ENCODE measurements at regions not wholly inside any gene's neighbourhood (a gene's known extent, or its start where the extent isn't known, plus 50 kb on each side); places are given as distances from the start of the nearest gene placed in this dataset.

DNA sequence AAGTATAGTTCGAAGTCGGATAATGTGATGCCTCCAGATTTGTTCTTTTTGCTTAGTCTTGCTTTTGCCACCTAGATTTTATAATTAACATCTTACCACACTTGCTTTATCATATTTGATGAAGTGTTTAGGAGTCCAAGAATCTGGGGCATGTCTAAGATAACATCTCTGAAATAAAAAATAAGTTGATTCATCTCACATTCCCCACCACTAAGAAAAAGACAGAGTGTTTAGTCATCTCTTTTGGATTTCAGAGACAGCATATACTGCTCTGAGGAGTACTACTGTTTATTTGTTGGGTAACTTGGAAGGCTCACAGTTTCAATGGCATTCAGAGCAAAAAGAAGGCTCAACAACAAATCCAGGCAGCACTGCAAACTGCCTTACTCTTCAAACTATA is 324.2 kb upstream of the ATP11B start:
- H3K27me3 ChIP-seq (replicated peaks in 1 of 4; ENCODE audit: control extremely low read depth in 1 of 4, control insufficient read depth in 3 of 4, insufficient read depth in 4 of 4, low read length in 3 of 4): no peaks in the 10 kb centered on the region
- no peak overlapping the region for H3K4me3 Mint-ChIP-seq

DNA sequence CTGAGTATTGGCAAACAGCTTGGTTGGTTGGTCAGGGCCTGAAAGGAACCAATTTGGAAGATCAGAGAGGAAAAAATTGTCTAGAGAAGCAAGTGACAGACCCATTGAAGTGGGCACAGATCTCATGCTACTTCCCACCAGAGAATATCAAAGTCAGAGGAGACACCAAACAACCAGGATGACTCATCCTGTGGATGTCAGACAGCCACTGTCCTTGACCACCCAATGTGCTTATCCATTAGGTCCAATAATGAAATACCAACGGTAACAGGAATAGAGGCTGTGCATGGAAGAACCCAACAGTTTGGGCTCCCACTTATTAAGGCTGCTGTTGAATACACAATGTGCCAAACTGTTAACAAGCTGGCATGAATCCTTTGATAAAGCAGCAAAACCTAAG is 323.1 kb upstream of the ATP11B start:
- H3K36me3 ChIP-seq (replicated peaks in 1 of 2; ENCODE audit: control extremely low read depth in 1 of 2, control insufficient read depth in 1 of 2, extremely low read depth in 1 of 2, insufficient read depth in 2 of 2, low read length in 1 of 2): no peaks in the 10 kb centered on the region
- Mint-ChIP-seq H3K27ac (no peak overlapping the region), H3K27me3 (no peaks in the 10 kb centered on the region), H3K9me3 (ENCODE audit: insufficient read depth) (no peaks in the 10 kb centered on the region), H3K4me1 (no peaks in the 10 kb centered on the region), H3K4me3 (no peak overlapping the region)
- H3K4me3 ChIP-seq (ENCODE audit: control extremely low read depth in 1 of 5, extremely low read depth in 1 of 5, insufficient read depth in 1 of 5, low read depth in 2 of 5, low read length in 4 of 5): no peak overlapping the region
- no peaks in the 10 kb centered on the region for H4K20me1 ChIP-seq (ENCODE audit: control insufficient read depth, insufficient read depth, low read length, poor library complexity, severe bottlenecking)
- no peaks in the 10 kb centered on the region for H3K79me2 ChIP-seq (ENCODE audit: control insufficient read depth, insufficient read depth, low read length)
- no peaks in the 10 kb centered on the region for H3K4me1 ChIP-seq (ENCODE audit: control insufficient read depth in 2 of 2, insufficient read depth in 2 of 2, low read length in 2 of 2)
- ChIA-PET CTCF (no interaction called here), POLR2A (no interaction called here)
- DNase-seq (no peak), ATAC-seq (ENCODE audit: low read depth) (no peak)
- H2AFZ ChIP-seq (ENCODE audit: insufficient read depth, low read depth, low read length, poor library complexity, severe bottlenecking): no peak overlapping the region
- H3K9me3 ChIP-seq (ENCODE audit: control extremely low read depth in 1 of 3, control insufficient read depth in 2 of 3, insufficient read depth in 1 of 3, low read length in 2 of 3): no peaks in the 10 kb centered on the region
- TF ChIP-seq EZH2 (IDR thresholded peaks at IDR 0.05; ENCODE audit: borderline replicate concordance, insufficient read depth, low read depth, low read length, poor library complexity, severe bottlenecking) (no peak), CTCF (IDR thresholded peaks at IDR 0.05) (no peak)
- 100% methylated on average over 1 of the region's 1 CpG for WGBS (ENCODE audit: insufficient coverage)
- no peaks in the 10 kb centered on the region for H3K27me3 ChIP-seq (replicated peaks in 1 of 4; ENCODE audit: control extremely low read depth in 1 of 4, control insufficient read depth in 3 of 4, insufficient read depth in 4 of 4, low read length in 3 of 4)
- no peak overlapping the region for H3K4me2 ChIP-seq (replicated peaks; ENCODE audit: low read depth, low read length, poor library complexity, severe bottlenecking)
- intact Hi-C loops (cut with micrococcal nuclease): no loop called here
- H3K27ac ChIP-seq (ENCODE audit: low read length in 2 of 2): no peak overlapping the region
- H3K9ac ChIP-seq (ENCODE audit: low read length): no peak overlapping the region

More for the DNA sequence above, 324.2 kb upstream of the ATP11B start:
- DNase-seq (no peak), ATAC-seq (ENCODE audit: low read depth) (no peak)
- TF ChIP-seq CTCF (IDR thresholded peaks at IDR 0.05) (no peak), EZH2 (IDR thresholded peaks at IDR 0.05; ENCODE audit: borderline replicate concordance, insufficient read depth, low read depth, low read length, poor library complexity, severe bottlenecking) (no peak)
- no CpG with 5 or more reads among the region's 2 CpGs for WGBS (ENCODE audit: insufficient coverage)
- Mint-ChIP-seq H3K27ac (no peak overlapping the region), H3K27me3 (no peaks in the 10 kb centered on the region), H3K4me1 (no peaks in the 10 kb centered on the region), H3K9me3 (ENCODE audit: insufficient read depth) (no peaks in the 10 kb centered on the region)
- H3K4me3 ChIP-seq (ENCODE audit: control extremely low read depth in 1 of 5, extremely low read depth in 1 of 5, insufficient read depth in 1 of 5, low read depth in 2 of 5, low read length in 4 of 5): no peak overlapping the region
- no peak overlapping the region for H3K9ac ChIP-seq (ENCODE audit: low read length)
- no peak overlapping the region for H3K27ac ChIP-seq (ENCODE audit: low read length in 2 of 2)
- no peaks in the 10 kb centered on the region for H3K9me3 ChIP-seq (ENCODE audit: control extremely low read depth in 1 of 3, control insufficient read depth in 2 of 3, insufficient read depth in 1 of 3, low read length in 2 of 3)
- no peaks in the 10 kb centered on the region for H3K79me2 ChIP-seq (ENCODE audit: control insufficient read depth, insufficient read depth, low read length)
- H3K4me1 ChIP-seq (ENCODE audit: control insufficient read depth in 2 of 2, insufficient read depth in 2 of 2, low read length in 2 of 2): no peaks in the 10 kb centered on the region
- no peaks in the 10 kb centered on the region for H4K20me1 ChIP-seq (ENCODE audit: control insufficient read depth, insufficient read depth, low read length, poor library complexity, severe bottlenecking)
- no peaks in the 10 kb centered on the region for H3K36me3 ChIP-seq (replicated peaks in 1 of 2; ENCODE audit: control extremely low read depth in 1 of 2, control insufficient read depth in 1 of 2, extremely low read depth in 1 of 2, insufficient read depth in 2 of 2, low read length in 1 of 2)
- no peak overlapping the region for H3K4me2 ChIP-seq (replicated peaks; ENCODE audit: low read depth, low read length, poor library complexity, severe bottlenecking)
- no peak overlapping the region for H2AFZ ChIP-seq (ENCODE audit: insufficient read depth, low read depth, low read length, poor library complexity, severe bottlenecking)
- CTCF ChIA-PET: no interaction called here
- intact Hi-C loops (cut with micrococcal nuclease): no loop called here
- POLR2A ChIA-PET: no interaction called here
